ENCODE measurements at regions not wholly inside any gene's neighbourhood (a gene's known extent, or its start where the extent isn't known, plus 50 kb on each side); places are given as distances from the start of the nearest gene placed in this dataset.

DNA sequence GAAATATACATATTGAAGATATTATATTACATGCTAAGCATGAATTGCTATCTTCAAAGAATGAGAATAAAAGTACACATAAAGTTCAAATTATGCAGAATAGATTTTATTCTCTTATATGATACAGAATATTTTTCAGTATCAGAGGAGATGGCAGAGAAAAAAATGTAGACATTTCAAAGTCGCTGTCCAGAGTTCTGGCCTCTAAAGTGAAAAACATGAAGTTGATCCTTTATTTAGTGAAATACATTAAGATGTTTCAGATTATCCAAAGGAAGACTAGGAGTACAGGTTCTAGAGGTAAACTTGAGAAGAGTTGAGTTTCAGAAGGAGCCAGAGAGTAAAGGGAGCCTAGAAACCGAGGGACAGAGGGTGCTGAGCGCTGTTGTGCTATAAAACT is 303.6 kb downstream of the UTP18 start:
- TF ChIP-seq CTCF (IDR thresholded peaks at IDR 0.05) (no peak), POLR2A (IDR thresholded peaks at IDR 0.05; ENCODE audit: low read depth) (no peak), POLR2AphosphoS5 (IDR thresholded peaks at IDR 0.05) (no peak)

All from esophagus muscularis mucosa (tissue), 3 donors.